ENCODE measurements at regions not wholly inside any gene's neighbourhood (a gene's known extent, or its start where the extent isn't known, plus 50 kb on each side); places are given as distances from the start of the nearest gene placed in this dataset.

- Histone ChIP-seq H3K4me1 (ENCODE audit: insufficient read depth, low read length, severe bottlenecking) (no peaks in the 10 kb centered on the region), H3K9ac (ENCODE audit: low read length) (no peak overlapping the region), H3K27me3 (ENCODE audit: insufficient read depth, low read length) (no peaks in the 10 kb centered on the region), H2AFZ (ENCODE audit: low read length) (no peak overlapping the region), H3K4me3 (ENCODE audit: low read depth, low read length, poor library complexity, severe bottlenecking) (no peak overlapping the region), H3K27ac (ENCODE audit: low read depth, low read length, poor library complexity, severe bottlenecking) (no peak overlapping the region), H3K79me2 (ENCODE audit: insufficient read depth, low read length) (no peaks in the 10 kb centered on the region), H3K36me3 (ENCODE audit: insufficient read depth, low read length) (no peaks in the 10 kb centered on the region), H3F3A (ENCODE audit: insufficient read depth, low read length) (no peaks in the 10 kb centered on the region), H4K20me1 (ENCODE audit: insufficient read depth, low read length) (no peaks in the 10 kb centered on the region), H3K9me3 (ENCODE audit: low read length) (no peaks in the 10 kb centered on the region), H3K4me2 (ENCODE audit: low read length) (no peak overlapping the region), H3K9me2 (ENCODE audit: low read depth, low read length) (no peaks in the 10 kb centered on the region)
- no peak for TF ChIP-seq EZH2 (IDR thresholded peaks at IDR 0.05; ENCODE audit: borderline replicate concordance, low read length)
- no peak for TF ChIP-seq CTCF (IDR thresholded peaks at IDR 0.05; ENCODE audit: low read length)
Observed at GRCh38 chr5:175037820-175038219, 313.4 kb downstream of the MSX2 start.

- no peak overlapping the region for H3K4me2 ChIP-seq (ENCODE audit: low read length)
- no peaks in the 10 kb centered on the region for H3K4me1 ChIP-seq (ENCODE audit: insufficient read depth, low read length, severe bottlenecking)
- no peak overlapping the region for H3K27ac ChIP-seq (ENCODE audit: low read depth, low read length, poor library complexity, severe bottlenecking)
- no peaks in the 10 kb centered on the region for H3K9me3 ChIP-seq (ENCODE audit: low read length)
- no peak for TF ChIP-seq EZH2 (IDR thresholded peaks at IDR 0.05; ENCODE audit: borderline replicate concordance, low read length)
- no peak for TF ChIP-seq CTCF (IDR thresholded peaks at IDR 0.05; ENCODE audit: low read length)
- no peak overlapping the region for H3K4me3 ChIP-seq (ENCODE audit: low read depth, low read length, poor library complexity, severe bottlenecking)
- H3K9me2 ChIP-seq (ENCODE audit: low read depth, low read length), result no peaks in the 10 kb centered on the region
- no peak overlapping the region for H2AFZ ChIP-seq (ENCODE audit: low read length)
- H3K9ac ChIP-seq (ENCODE audit: low read length), result no peak overlapping the region
- H3K36me3 ChIP-seq (ENCODE audit: insufficient read depth, low read length), result no peaks in the 10 kb centered on the region
- H3F3A ChIP-seq (ENCODE audit: insufficient read depth, low read length), result no peaks in the 10 kb centered on the region
- no peaks in the 10 kb centered on the region for H3K27me3 ChIP-seq (ENCODE audit: insufficient read depth, low read length)
- H3K79me2 ChIP-seq (ENCODE audit: insufficient read depth, low read length), result no peaks in the 10 kb centered on the region
- H4K20me1 ChIP-seq (ENCODE audit: insufficient read depth, low read length), result no peaks in the 10 kb centered on the region
Observed at GRCh38 chr5:175035882-175036533, 311.6 kb downstream of the MSX2 start.

GRCh38 chr5:175034924-175035323 lies 310.5 kb downstream of the MSX2 start:
- no peak overlapping the region for H2AFZ ChIP-seq (ENCODE audit: low read length)
- H3K4me1 ChIP-seq (ENCODE audit: insufficient read depth, low read length, severe bottlenecking), result no peaks in the 10 kb centered on the region
- H3K9me3 ChIP-seq (ENCODE audit: low read length), result no peaks in the 10 kb centered on the region
- H3K79me2 ChIP-seq (ENCODE audit: insufficient read depth, low read length), result no peaks in the 10 kb centered on the region
- no peak overlapping the region for H3K27ac ChIP-seq (ENCODE audit: low read depth, low read length, poor library complexity, severe bottlenecking)
- H3K4me2 ChIP-seq (ENCODE audit: low read length), result no peak overlapping the region
- H3K9me2 ChIP-seq (ENCODE audit: low read depth, low read length), result no peaks in the 10 kb centered on the region
- H4K20me1 ChIP-seq (ENCODE audit: insufficient read depth, low read length), result no peaks in the 10 kb centered on the region
- no peaks in the 10 kb centered on the region for H3F3A ChIP-seq (ENCODE audit: insufficient read depth, low read length)
- no peak overlapping the region for H3K9ac ChIP-seq (ENCODE audit: low read length)
- TF ChIP-seq EZH2 (IDR thresholded peaks at IDR 0.05; ENCODE audit: borderline replicate concordance, low read length) (no peak), CTCF (IDR thresholded peaks at IDR 0.05; ENCODE audit: low read length) (no peak)
- H3K4me3 ChIP-seq (ENCODE audit: low read depth, low read length, poor library complexity, severe bottlenecking), result no peak overlapping the region
- no peaks in the 10 kb centered on the region for H3K27me3 ChIP-seq (ENCODE audit: insufficient read depth, low read length)
- no peaks in the 10 kb centered on the region for H3K36me3 ChIP-seq (ENCODE audit: insufficient read depth, low read length)

Data from OCI-LY1 (cell line).